ENCODE measurements at regions not wholly inside any gene's neighbourhood (a gene's known extent, or its start where the extent isn't known, plus 50 kb on each side); places are given as distances from the start of the nearest gene placed in this dataset.
A peak's percentile ranks its signal among the peaks of the same experiment; 100 is the strongest.
"Not testable (repeated sequence)": the region's sequence is repeated elsewhere in the genome, so short reads cannot be mapped to it uniquely, and the experiment has no call there.

GRCh38 chr3:73867524-73867923, 242.8 kb upstream of the PDZRN3 start:
- DNase-seq (ENCODE audit: low spot score): no peak

DNA sequence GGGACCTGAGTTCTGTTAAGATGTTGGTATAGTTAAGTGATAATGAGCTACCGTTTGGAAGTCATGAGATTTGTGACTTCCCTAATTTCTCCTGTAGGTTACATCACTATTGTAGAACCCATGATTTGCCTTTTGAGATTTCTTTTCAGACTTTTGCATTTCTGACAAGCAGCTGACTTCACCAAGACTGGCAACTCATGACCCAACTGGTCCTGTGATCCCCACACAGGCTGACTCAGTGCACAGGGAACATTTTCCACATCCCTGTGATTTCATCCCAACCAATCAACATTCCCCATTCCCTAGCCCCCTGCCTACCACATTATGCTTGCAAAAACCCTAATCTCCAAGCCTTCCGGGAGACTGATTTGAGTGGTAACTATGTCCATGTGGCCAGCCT, 242.1 kb upstream of the PDZRN3 start:
- DNase-seq (ENCODE audit: low spot score): no peak

GRCh38 chr3:73863546-73864079, 238.9 kb upstream of the PDZRN3 start:
- DNase-seq (ENCODE audit: low spot score): no peak

GRCh38 chr3:73855813-73856212, 231.1 kb upstream of the PDZRN3 start:
- no peak for DNase-seq (ENCODE audit: low spot score)

GRCh38 chr3:73848173-73848906, 223.6 kb upstream of the PDZRN3 start:
- peak; percentile 39 for DNase-seq (ENCODE audit: low spot score)

DNA sequence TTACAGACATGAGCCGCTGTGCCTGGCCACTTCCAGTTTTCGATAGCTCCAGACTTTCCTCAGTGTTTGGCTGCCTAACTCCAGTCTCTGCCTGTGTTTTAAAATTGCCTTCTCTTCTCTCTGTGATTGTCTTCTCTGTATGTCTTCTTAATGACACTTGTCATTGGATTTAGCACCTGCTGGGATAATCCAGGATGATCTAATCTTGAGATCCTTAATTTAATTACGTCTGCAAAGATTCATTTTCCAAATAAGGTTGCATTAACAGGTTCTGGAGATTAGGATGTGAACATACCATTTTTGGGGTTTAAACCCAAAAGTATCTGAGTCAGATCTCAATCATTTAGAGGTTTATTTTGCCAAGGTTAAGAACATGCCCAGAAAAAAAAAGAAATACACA, 222.2 kb upstream of the PDZRN3 start:
- DNase-seq (ENCODE audit: low spot score): no peak

DNA sequence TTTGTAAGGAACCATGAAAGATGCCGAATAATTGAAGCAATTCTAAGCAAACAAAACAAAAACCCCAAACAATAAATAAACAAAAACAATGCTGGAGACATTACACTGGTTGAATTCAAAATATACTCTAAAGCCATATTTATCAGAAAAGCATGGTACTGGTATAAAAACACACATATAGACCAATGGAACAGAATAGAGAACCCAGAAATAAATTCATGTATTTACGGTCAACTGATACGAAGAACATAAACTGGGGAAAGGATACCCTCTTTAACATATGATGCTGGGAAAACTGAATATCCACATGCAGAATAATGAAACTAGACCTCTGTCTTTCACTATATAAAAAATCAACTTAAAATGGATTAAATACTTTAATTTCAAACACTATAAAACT, 214.3 kb upstream of the PDZRN3 start:
- no peak for DNase-seq (ENCODE audit: low spot score)

- no peak for DNase-seq (ENCODE audit: low spot score)
Observed at GRCh38 chr3:73835945-73836344, 211.2 kb upstream of the PDZRN3 start.

DNA sequence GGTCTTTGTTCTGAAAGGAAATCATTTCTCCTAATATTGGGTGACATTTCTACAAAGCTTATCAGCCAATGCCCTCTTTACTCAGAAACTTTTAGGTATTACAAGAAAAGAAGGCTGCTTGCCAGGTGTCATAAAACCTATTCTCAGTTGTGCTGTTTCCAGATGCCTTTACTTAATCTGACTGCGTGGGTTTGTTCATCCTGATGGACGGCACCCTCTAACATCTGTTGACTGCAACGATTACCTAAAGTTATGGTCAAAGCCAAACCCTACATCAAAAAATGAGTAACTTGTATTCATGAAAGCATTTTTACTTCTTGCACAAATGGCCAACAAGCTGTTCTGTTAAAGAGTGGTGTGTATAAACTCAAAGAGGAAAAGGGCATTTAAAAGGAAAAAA, 207.7 kb upstream of the PDZRN3 start:
- no peak for DNase-seq (ENCODE audit: low spot score)

GRCh38 chr3:73828348-73828747, 203.6 kb upstream of the PDZRN3 start:
- DNase-seq (ENCODE audit: low spot score): no peak

DNA sequence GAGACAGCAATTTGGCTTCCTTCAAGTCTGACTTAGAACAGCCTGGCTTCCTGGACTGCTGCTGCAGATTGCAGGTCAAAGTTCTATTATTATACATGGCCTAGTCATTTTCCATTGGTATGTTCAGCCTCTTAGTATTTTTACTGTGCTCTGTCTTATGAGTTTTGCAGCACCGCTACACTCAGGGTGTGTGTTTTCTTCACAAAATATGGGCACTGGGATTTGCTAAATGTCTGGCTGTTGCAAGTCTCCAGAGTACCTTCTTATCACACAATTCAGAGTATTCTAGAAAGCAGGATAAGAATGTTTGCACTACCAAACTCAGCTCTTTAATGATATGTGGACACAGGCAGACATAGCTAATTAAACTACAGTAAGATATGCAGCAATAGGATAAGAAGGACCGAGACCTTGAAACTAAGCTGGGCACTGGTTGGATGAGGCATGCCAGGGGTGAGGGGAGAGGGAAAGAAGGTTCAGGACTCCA, 203.0 kb upstream of the PDZRN3 start:
- DNase-seq (ENCODE audit: low spot score): no peak

GRCh38 chr3:73827204-73827603, 202.5 kb upstream of the PDZRN3 start:
- no peak for DNase-seq (ENCODE audit: low spot score)

GRCh38 chr3:73820896-73821295, 196.2 kb upstream of the PDZRN3 start:
- not testable (repeated sequence) for DNase-seq (ENCODE audit: low spot score)

- DNase-seq (ENCODE audit: low spot score): no peak
Observed at GRCh38 chr3:73820431-73820830, 195.7 kb upstream of the PDZRN3 start.

DNA sequence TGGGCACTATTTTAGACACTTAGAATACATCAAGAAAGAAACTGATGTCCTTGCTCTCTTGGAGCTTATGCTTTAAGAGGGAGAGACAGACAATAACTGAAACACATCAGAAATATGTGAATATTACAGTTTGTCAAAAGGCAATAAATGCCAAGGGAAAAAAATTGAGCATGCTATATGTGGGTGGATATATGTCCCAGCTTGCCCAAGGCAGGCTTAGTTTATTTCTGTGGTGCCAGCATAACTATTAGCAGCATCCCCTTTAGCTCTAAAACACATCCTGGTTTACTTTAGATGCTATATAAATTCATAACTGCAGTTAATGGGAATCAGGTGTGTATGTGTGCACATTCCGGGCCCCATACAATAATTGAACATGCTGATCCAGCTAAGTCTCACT, 191.2 kb upstream of the PDZRN3 start:
- no peak for DNase-seq (ENCODE audit: low spot score)

DNA sequence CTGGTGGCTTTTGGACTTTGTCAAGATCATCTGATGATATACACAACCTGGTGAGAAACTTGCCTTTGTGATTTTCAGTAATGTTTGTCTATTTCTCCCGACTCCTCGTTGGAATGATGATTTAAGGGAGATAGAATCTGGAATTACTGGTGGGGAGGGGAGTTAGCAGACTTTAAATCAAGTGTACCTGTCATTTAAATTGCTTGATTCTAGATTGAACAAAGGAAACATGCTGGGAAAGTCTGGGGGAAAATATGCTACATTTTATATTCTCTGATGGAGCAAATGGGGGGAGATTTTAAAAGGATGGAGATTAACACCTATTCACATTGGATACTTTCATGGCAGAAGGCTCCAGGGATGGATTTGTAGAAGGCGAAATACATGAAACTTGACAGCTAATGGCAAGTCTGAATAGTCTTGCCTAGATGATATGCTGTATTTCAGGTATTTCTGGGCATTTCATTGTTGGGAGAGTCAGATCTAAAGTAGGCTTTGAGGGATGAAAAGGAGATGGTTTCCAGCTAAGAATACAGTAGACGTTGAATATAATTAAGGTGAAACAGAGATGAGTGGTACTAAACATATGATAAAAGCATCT, 189.1 kb upstream of the PDZRN3 start:
- DNase-seq (ENCODE audit: low spot score): no peak

GRCh38 chr3:73813291-73813690, 188.6 kb upstream of the PDZRN3 start:
- DNase-seq (ENCODE audit: low spot score): no peak

- DNase-seq (ENCODE audit: low spot score): no peak
Observed at GRCh38 chr3:73812054-73812453, 187.3 kb upstream of the PDZRN3 start.

DNA sequence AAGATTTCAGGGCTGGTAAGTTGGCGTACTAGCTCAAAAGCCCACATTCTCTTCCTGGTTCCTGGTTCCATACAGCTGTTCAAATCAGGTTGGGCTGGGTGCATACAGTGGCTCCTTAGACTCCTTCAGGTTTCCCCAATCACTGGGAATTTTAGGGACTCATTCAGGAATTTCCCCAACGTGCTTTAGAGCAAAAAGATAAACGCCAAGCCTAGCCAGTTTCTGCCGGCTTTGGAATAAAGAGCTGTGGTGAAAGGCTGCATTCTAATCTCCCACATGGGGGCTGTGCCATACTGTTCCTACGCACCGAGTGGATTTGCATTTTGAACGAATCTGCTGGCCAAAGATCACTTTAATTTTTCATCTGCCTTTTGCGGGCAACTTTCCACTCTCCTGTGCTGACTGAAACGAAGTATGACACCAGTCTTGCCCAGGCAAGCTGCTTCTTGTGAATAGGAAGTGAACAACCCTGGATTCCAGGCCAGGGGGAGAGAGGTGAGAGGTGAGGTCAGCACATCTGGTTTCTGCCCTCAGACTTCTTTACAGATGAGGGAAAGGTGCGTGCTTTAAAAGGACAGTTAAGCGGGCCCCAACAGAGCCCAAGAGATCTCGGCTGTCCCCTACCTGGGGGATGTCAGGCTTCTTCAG, 184.2 kb upstream of the PDZRN3 start:
- peak; percentile 14 for DNase-seq (ENCODE audit: low spot score)

DNA sequence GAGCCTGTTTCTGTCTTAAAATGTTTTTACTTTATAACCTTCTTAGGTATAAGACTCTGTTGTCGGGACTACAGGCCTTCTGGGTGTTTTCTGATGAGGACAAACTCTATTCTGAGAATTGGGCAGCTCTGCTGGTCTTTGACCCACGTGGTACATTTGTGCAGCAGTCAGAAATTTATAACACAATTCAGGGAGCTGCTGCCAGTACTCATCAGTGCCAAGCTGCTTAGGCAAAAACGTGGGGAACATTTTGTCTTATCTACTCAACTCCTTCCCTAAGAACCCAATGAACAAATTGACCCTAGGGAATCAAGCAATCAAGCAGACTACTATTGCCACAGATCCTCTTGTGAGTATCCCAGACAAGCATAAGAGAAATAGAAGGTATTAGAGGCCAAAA, 180.7 kb upstream of the PDZRN3 start:
- peak; percentile 33 for DNase-seq (ENCODE audit: low spot score)

DNA sequence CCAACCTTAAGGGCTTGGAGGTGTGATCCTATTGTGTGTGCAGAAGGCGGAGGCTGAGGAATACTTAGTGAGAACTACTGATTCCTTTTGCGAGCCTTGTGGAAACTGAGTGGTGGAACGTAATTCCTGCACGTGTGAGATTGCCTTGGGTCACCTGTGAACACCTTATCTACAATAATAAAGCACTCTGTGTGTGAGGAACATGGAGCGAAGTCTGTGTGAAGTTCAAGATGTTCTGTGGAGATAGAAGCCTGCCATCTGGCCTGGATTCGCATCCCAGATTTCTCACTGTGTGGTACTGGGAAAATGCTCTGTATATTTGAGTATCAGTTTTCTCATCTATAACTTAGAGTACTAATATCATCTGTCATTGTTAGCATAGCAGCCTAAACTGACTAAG, 179.5 kb upstream of the PDZRN3 start:
- no peak for DNase-seq (ENCODE audit: low spot score)

DNA sequence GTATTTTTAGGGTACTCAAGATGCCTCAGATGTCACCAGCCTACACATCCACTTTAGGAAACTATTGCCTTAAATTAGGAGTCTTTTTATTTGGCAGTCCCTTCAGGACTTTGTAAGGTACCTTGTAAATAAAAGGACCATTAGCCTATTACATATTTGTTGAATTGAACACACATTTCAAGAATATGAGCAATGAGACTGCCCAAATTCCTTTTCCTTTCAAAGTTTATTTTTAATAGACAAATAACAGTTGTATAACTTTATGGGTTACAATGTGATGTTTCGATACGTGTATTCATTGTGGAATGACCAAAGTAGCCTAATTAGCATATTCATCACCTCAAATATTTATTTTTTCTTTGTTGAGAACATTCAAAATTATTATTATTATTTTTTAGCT, 176.7 kb upstream of the PDZRN3 start:
- DNase-seq (ENCODE audit: low spot score): no peak

DNA sequence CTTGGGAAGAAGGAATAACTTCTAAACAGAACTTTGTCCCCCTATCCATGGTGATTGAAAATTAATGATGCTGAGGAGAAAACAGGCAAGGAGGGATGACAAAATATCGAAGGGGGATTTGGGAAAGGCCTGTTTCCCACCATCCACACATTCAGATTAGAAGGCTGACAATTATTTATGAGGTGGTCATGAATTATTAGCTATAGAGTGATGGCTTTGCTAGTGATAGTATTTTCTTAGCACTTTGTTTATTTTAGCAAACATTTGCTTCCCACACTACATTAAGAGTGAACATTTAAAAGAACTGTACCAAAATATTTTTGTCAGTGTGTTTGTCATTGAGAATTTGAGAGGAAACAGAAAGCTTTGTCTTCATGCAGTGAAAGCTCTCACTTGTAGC, 172.6 kb upstream of the PDZRN3 start:
- no peak for DNase-seq (ENCODE audit: low spot score)

All from Ammon's horn (tissue), 1 donor.